ENCODE measurements at regions not wholly inside any gene's neighbourhood (a gene's known extent, or its start where the extent isn't known, plus 50 kb on each side); places are given as distances from the start of the nearest gene placed in this dataset.

DNA sequence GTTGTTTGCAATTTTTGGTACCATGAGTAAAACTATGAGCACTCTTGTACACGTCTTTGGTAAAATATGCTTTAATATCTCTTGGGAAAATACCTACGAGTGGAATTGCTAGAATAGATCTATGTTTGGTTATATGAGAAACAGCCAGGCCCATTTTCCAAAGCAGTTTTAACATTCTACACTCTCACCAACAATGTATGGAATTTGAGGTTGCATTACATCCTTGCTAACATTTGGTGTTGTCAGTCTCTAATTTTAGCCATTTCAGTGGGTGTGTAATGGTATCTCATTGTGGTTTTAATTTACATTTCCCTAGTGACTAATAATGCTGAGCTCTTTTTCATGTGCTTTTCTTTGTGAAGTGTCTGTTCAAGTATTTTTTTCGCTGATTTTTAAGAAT, 118.9 kb upstream of the TCF4 start:
- TF ChIP-seq, protein P1, sequence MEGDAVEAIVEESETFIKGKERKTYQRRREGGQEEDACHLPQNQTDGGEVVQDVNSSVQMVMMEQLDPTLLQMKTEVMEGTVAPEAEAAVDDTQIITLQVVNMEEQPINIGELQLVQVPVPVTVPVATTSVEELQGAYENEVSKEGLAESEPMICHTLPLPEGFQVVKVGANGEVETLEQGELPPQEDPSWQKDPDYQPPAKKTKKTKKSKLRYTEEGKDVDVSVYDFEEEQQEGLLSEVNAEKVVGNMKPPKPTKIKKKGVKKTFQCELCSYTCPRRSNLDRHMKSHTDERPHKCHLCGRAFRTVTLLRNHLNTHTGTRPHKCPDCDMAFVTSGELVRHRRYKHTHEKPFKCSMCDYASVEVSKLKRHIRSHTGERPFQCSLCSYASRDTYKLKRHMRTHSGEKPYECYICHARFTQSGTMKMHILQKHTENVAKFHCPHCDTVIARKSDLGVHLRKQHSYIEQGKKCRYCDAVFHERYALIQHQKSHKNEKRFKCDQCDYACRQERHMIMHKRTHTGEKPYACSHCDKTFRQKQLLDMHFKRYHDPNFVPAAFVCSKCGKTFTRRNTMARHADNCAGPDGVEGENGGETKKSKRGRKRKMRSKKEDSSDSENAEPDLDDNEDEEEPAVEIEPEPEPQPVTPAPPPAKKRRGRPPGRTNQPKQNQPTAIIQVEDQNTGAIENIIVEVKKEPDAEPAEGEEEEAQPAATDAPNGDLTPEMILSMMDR (IDR thresholded peaks at IDR 0.05): no peak
- no peak for TF ChIP-seq POLR2A (IDR thresholded peaks at IDR 0.05)
